Hematopoietic multipotent progenitor cell treated with erythropoietin and hydrocortisone succinate and interleukin-3 and kit ligand, for 4 days (in vitro differentiated cells): ENCODE measurements at regions not wholly inside any gene's neighbourhood (a gene's known extent, or its start where the extent isn't known, plus 50 kb on each side); places are given as distances from the start of the nearest gene placed in this dataset.

ENCODE experiments used
- DNase-seq: peaks from one replicate; pipeline ENCODE4 v3.0.0-alpha.2; 2015

GRCh38 chr2:221818616-221819320 is 246.7 kb upstream of the EPHA4 start:
- DNase-seq: no peak

GRCh38 chr2:221817878-221818277 is 245.8 kb upstream of the EPHA4 start:
- no peak for DNase-seq

- DNase-seq: no peak
Measured at GRCh38 chr2:221817052-221817451, 244.9 kb upstream of the EPHA4 start.

- no peak for DNase-seq
Measured at GRCh38 chr2:221816566-221816965, 244.5 kb upstream of the EPHA4 start.

GRCh38 chr2:221810650-221811049 is 238.5 kb upstream of the EPHA4 start:
- no peak for DNase-seq

GRCh38 chr2:221810245-221810644 is 238.1 kb upstream of the EPHA4 start:
- no peak for DNase-seq

- no peak for DNase-seq
Measured at GRCh38 chr2:221808488-221808887, 236.4 kb upstream of the EPHA4 start.

GRCh38 chr2:221807706-221808105 is 235.6 kb upstream of the EPHA4 start:
- DNase-seq: no peak

GRCh38 chr2:221802089-221802488 is 230.0 kb upstream of the EPHA4 start:
- no peak for DNase-seq

GRCh38 chr2:221792971-221793521 is 220.9 kb upstream of the EPHA4 start:
- DNase-seq: no peak

GRCh38 chr2:221791844-221792243 is 219.7 kb upstream of the EPHA4 start:
- DNase-seq: no peak

GRCh38 chr2:221787561-221787960 is 215.5 kb upstream of the EPHA4 start:
- no peak for DNase-seq

GRCh38 chr2:221786297-221786926 is 214.3 kb upstream of the EPHA4 start:
- no peak for DNase-seq

- DNase-seq: no peak
Measured at GRCh38 chr2:221780281-221780688, 208.2 kb upstream of the EPHA4 start.

- no peak for DNase-seq
Measured at GRCh38 chr2:221779614-221780067, 207.5 kb upstream of the EPHA4 start.

GRCh38 chr2:221778025-221778424 is 205.9 kb upstream of the EPHA4 start:
- no peak for DNase-seq

- no peak for DNase-seq
Measured at GRCh38 chr2:221777119-221777518, 205.0 kb upstream of the EPHA4 start.

GRCh38 chr2:221775096-221775495 is 203.0 kb upstream of the EPHA4 start:
- no peak for DNase-seq

GRCh38 chr2:221774136-221774535 is 202.0 kb upstream of the EPHA4 start:
- DNase-seq: no peak

- no peak for DNase-seq
Measured at GRCh38 chr2:221771297-221771696, 199.2 kb upstream of the EPHA4 start.

GRCh38 chr2:221767106-221768012 is 195.3 kb upstream of the EPHA4 start:
- DNase-seq: no peak

GRCh38 chr2:221762496-221762895 is 190.4 kb upstream of the EPHA4 start:
- no peak for DNase-seq

GRCh38 chr2:221761260-221761659 is 189.2 kb upstream of the EPHA4 start:
- no peak for DNase-seq
